ENCODE measurements at regions not wholly inside any gene's neighbourhood (a gene's known extent, or its start where the extent isn't known, plus 50 kb on each side); places are given as distances from the start of the nearest gene placed in this dataset.

DNA sequence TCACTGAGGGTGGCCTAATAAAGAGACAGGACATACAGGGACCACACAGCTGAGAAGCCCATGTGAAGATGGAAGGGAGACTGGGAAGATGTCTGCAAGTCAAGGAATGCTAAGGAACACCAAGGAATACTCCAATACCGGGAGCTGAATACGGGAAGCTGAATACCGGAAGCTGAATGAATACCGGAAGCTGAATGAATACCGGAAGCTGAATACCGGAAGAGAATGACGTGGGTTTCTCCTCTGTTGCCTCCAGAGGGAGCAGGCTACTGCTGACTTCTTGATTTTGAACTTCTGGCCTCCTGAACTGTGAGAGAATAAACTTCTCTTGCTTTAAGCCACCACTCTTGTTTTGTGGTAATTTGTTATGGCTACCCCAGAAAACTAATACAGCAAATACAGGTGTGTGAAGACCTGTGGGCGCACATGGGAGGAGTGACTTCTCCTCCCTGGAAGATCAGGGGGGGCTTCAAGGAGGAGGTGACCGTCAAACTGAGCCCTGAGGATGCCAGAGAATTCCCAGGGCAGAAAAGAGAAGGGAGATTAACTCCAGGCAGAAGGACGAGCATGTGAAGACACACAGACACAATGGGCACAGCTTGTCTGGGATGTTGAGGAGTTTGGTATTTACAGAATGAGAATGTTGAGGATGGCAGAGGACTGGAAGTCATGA is 259.9 kb downstream of the IRF8 start:
- H3K27ac ChIP-seq, result no peak overlapping the region
- CTCF ChIA-PET, result no interaction called here
- TF ChIP-seq CTCF (conservative IDR thresholded peaks at IDR 0.05; ENCODE audit: low read depth), result no peak
- no peak for DNase-seq (ENCODE audit: low spot score)
- POLR2A ChIA-PET (ENCODE audit: low non-redundant PET), result no interaction called here

DNA sequence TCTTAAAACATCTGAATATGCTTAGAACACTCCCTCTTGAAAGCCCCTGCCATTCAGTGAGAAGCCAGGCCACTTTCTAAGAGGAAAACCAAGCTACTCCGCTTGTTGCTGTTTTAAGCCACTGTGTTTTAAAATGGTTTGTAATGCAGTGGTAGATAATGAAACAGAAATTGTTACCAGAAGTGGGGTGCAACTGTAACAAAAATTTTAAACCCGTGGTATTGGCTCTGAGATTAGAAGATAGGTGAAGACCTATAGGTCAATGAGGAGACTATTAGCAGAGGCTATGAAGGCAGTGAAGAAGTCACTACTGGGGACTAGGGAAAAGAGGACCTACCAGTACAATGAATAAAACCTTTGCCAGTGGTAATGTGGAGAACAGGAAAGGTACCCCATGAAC is 266.5 kb downstream of the IRF8 start:
- ChIA-PET POLR2A (ENCODE audit: low non-redundant PET) (interaction anchor here (0.7 kb wide), 1 partner anchor 184 kb away, joined by 4 read pairs; no protein-coding TSS in a partner anchor), CTCF (no interaction called here)
- no peak for TF ChIP-seq CTCF (conservative IDR thresholded peaks at IDR 0.05; ENCODE audit: low read depth)
- H3K27ac ChIP-seq, result no peak overlapping the region
- DNase-seq (ENCODE audit: low spot score), result no peak

GRCh38 chr16:86166414-86166813 is 267.5 kb downstream of the IRF8 start:
- no peak overlapping the region for H3K27ac ChIP-seq
- POLR2A ChIA-PET (ENCODE audit: low non-redundant PET), result no interaction called here
- CTCF ChIA-PET, result no interaction called here
- no peak for TF ChIP-seq CTCF (conservative IDR thresholded peaks at IDR 0.05; ENCODE audit: low read depth)
- DNase-seq (ENCODE audit: low spot score), result no peak

GRCh38 chr16:86167061-86167460 is 268.1 kb downstream of the IRF8 start:
- no peak overlapping the region for H3K27ac ChIP-seq
- ChIA-PET POLR2A (ENCODE audit: low non-redundant PET) (no interaction called here), CTCF (no interaction called here)
- DNase-seq (ENCODE audit: low spot score), result no peak
- no peak for TF ChIP-seq CTCF (conservative IDR thresholded peaks at IDR 0.05; ENCODE audit: low read depth)

GRCh38 chr16:86170720-86171119 is 271.8 kb downstream of the IRF8 start:
- no peak for DNase-seq (ENCODE audit: low spot score)
- CTCF ChIA-PET, result no interaction called here
- TF ChIP-seq CTCF (conservative IDR thresholded peaks at IDR 0.05; ENCODE audit: low read depth), result no peak
- H3K27ac ChIP-seq, result no peak overlapping the region
- POLR2A ChIA-PET (ENCODE audit: low non-redundant PET), result no interaction called here

- no peak overlapping the region for H3K27ac ChIP-seq
- no peak for TF ChIP-seq CTCF (conservative IDR thresholded peaks at IDR 0.05; ENCODE audit: low read depth)
- DNase-seq (ENCODE audit: low spot score), result no peak
- ChIA-PET CTCF (no interaction called here), POLR2A (ENCODE audit: low non-redundant PET) (no interaction called here)
These were observed 272.4 kb downstream of the IRF8 start for GRCh38 chr16:86171329-86171728.
